ENCODE measurements at regions not wholly inside any gene's neighbourhood (a gene's known extent, or its start where the extent isn't known, plus 50 kb on each side); places are given as distances from the start of the nearest gene placed in this dataset.
"Not testable (repeated sequence)": the region's sequence is repeated elsewhere in the genome, so short reads cannot be mapped to it uniquely, and the experiment has no call there.

GRCh38 chr5:85395526-85395925, 1010.8 kb upstream of the EDIL3 start:
- in situ Hi-C loops (cut with MboI; ENCODE audit: low sequenced_read_pairs, unreplicated experiment), result no loop called here
- DNase-seq (ENCODE audit: low spot score), result no peak
- TF ChIP-seq, protein P1, sequence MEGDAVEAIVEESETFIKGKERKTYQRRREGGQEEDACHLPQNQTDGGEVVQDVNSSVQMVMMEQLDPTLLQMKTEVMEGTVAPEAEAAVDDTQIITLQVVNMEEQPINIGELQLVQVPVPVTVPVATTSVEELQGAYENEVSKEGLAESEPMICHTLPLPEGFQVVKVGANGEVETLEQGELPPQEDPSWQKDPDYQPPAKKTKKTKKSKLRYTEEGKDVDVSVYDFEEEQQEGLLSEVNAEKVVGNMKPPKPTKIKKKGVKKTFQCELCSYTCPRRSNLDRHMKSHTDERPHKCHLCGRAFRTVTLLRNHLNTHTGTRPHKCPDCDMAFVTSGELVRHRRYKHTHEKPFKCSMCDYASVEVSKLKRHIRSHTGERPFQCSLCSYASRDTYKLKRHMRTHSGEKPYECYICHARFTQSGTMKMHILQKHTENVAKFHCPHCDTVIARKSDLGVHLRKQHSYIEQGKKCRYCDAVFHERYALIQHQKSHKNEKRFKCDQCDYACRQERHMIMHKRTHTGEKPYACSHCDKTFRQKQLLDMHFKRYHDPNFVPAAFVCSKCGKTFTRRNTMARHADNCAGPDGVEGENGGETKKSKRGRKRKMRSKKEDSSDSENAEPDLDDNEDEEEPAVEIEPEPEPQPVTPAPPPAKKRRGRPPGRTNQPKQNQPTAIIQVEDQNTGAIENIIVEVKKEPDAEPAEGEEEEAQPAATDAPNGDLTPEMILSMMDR (IDR thresholded peaks at IDR 0.05; ENCODE audit: borderline replicate concordance, control extremely low read depth, extremely low read depth, insufficient read depth, missing control alignments), result no peak

DNA sequence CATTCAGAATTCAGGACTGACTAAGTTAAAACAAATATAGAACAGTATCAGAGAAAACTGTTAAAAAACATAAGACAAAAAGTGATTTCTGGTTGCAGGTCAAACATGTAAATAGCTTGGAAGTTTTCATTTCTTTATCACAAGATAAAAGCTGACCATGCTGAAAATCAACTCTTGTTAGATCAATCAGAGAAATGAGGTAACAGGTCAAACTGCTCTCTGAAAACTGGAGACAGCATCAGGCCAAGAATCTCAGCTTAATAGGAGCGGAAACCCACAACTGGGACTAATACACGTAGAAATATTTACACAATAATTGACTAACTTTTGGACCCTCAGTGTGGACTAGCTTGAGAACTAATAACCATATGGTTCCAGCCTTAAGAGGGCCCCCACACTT, 1012.8 kb upstream of the EDIL3 start:
- in situ Hi-C loops (cut with MboI; ENCODE audit: low sequenced_read_pairs, unreplicated experiment), result no loop called here
- TF ChIP-seq, protein P1 (IDR thresholded peaks at IDR 0.05; ENCODE audit: borderline replicate concordance, control extremely low read depth, extremely low read depth, insufficient read depth, missing control alignments), result no peak

DNA sequence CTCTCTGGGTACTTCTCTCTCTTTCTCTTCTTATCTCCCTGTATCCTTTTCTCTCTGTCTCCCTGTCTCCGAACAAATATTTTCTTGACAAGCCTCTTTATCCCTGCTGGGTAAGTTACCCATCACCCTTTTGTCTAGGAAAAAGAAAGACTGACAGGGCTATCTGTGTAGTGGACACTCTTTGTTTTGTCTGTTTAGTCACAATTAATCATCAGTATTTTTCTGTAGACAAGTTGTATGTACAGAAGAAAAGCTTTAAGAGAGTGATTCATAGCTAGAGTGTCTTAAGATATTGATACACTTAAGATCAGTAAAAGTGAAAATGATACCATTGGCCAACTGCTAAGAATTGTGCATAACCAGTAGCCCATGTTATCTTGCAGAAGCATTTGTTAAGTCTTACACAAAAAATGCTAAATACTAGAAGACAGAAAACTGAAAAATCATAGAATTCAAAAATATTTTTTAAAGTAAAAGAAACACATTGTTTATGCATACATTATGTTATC, 1043.8 kb upstream of the EDIL3 start:
- DNase-seq (ENCODE audit: low spot score), result no peak
- in situ Hi-C loops (cut with MboI; ENCODE audit: low sequenced_read_pairs, unreplicated experiment), result no loop called here
- TF ChIP-seq, protein P1 (IDR thresholded peaks at IDR 0.05; ENCODE audit: borderline replicate concordance, control extremely low read depth, extremely low read depth, insufficient read depth, missing control alignments), result no peak

More for the DNA sequence above, 1012.8 kb upstream of the EDIL3 start:
- no peak for DNase-seq (ENCODE audit: low spot score)

DNA sequence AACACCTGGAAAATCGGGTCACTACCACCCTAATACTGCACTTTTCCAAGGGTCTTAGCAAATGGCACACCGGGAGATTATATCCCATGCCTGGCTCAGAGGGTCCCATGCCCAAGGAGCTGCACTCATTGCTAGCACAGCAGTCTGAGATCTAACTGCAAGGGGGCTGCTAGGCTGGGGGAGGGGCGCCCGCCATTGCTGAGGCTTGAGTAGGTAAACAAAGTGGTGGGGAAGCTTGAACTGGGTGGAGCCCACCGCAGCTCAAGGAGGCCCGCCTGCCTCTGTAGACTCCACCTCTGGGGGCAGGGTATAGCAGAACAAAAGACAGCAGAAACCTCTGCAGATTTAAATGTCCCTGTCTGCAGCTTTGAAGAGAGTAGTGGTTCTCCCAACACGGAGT, 1047.0 kb upstream of the EDIL3 start:
- DNase-seq (ENCODE audit: low spot score); in situ Hi-C loops (cut with MboI; ENCODE audit: low sequenced_read_pairs, unreplicated experiment): not testable (repeated sequence)

DNA sequence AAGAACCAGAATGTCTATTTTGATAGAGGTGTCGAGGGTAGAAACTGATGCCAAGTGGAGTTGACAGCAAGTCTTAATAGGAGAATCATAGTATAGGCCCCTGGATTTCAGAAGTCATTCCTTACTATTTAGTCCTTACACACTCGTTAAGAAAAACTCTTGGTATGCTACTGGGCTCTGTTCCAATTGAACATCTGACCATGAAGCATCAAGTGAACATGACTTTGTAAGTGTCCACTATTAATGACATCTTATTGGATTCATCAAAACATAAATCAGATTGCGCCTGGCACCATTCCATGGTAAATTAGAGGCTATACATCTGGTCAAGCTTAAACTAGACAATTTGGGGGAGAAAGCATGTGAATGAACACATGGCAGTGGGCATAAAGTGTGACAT, 1056.5 kb upstream of the EDIL3 start:
- no peak for DNase-seq (ENCODE audit: low spot score)
- in situ Hi-C loops (cut with MboI; ENCODE audit: low sequenced_read_pairs, unreplicated experiment), result no loop called here

DNA sequence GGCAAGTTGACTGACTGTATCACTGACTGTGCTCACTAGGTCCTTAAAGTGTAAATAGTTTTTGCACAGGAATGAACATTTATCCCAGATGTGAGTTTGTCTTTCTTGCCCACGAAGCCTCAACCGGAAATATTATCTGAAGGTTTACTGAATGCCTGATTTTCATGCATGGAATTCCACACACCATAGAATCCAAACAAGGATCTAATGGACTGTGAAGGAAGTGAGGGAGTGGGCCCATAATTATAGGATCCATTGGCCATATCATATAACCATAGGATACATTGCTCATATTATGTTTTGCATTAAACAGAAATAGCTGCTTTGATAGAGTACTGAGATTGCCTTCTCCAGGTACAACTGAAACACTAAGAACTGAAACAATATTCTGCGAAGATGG, 1057.2 kb upstream of the EDIL3 start:
- TF ChIP-seq, protein P1 (IDR thresholded peaks at IDR 0.05; ENCODE audit: borderline replicate concordance, control extremely low read depth, extremely low read depth, insufficient read depth, missing control alignments), result no peak
- in situ Hi-C loops (cut with MboI; ENCODE audit: low sequenced_read_pairs, unreplicated experiment), result no loop called here
- no peak for DNase-seq (ENCODE audit: low spot score)

More for the DNA sequence above, 1056.5 kb upstream of the EDIL3 start:
- TF ChIP-seq, protein P1 (IDR thresholded peaks at IDR 0.05; ENCODE audit: borderline replicate concordance, control extremely low read depth, extremely low read depth, insufficient read depth, missing control alignments), result no peak

GRCh38 chr5:85452322-85453025, 1067.8 kb upstream of the EDIL3 start:
- no peak for DNase-seq (ENCODE audit: low spot score)
- TF ChIP-seq, protein P1 (IDR thresholded peaks at IDR 0.05; ENCODE audit: borderline replicate concordance, control extremely low read depth, extremely low read depth, insufficient read depth, missing control alignments), result no peak
- in situ Hi-C loops (cut with MboI; ENCODE audit: low sequenced_read_pairs, unreplicated experiment), result no loop called here
